Skeletal muscle satellite cell (primary cell): ENCODE measurements at regions not wholly inside any gene's neighbourhood (a gene's known extent, or its start where the extent isn't known, plus 50 kb on each side); places are given as distances from the start of the nearest gene placed in this dataset.
A peak's percentile ranks its signal among the peaks of the same experiment; 100 is the strongest.

ENCODE experiments used
- H3K27me3 ChIP-seq: 2 replicates; pipeline ENCODE4 v1.7.0; 2013; ENCODE audit warnings: low read length; ENCODE audit not compliant: control insufficient read depth, insufficient read depth
- H3K36me3 ChIP-seq: 2 replicates; pipeline ENCODE4 v1.7.0; 2013; ENCODE audit warnings: mild to moderate bottlenecking, control low read depth, low read length; ENCODE audit not compliant: insufficient read depth
- H3K4me1 ChIP-seq: 2 replicates; pipeline ENCODE4 v1.7.0; 2013; ENCODE audit warnings: low read length; ENCODE audit not compliant: control insufficient read depth, insufficient read depth
- H3K4me2 ChIP-seq: 2 replicates; pipeline ENCODE4 v1.7.0; 2013; ENCODE audit warnings: mild to moderate bottlenecking, low read length
- H3K4me3 ChIP-seq: 2 replicates; pipeline ENCODE4 v1.7.0; 2013; ENCODE audit warnings: low read length
- H3K9ac ChIP-seq: 2 replicates; pipeline ENCODE4 v1.7.0; 2013; ENCODE audit warnings: mild to moderate bottlenecking, low read depth, low read length, moderate library complexity
- H3K9me3 ChIP-seq: replicated peaks from 2 replicates; pipeline ENCODE4 v1.7.0; 2013; ENCODE audit warnings: mild to moderate bottlenecking, control low read depth, low read length

GRCh38 chr5:93008502-93009207, 572.4 kb downstream of the NR2F1-AS1 start:
- Histone ChIP-seq H3K4me2 (no peak overlapping the region), H3K9ac (no peak overlapping the region), H3K4me3 (no peak overlapping the region), H3K36me3 (no peaks in the 10 kb centered on the region), H3K9me3 (no peaks in the 10 kb centered on the region), H3K4me1 (no peaks in the 10 kb centered on the region), H3K27me3 (no peaks in the 10 kb centered on the region)

GRCh38 chr5:93006915-93007314, 574.1 kb downstream of the NR2F1-AS1 start:
- no peaks in the 10 kb centered on the region for H3K27me3 ChIP-seq
- no peaks in the 10 kb centered on the region for H3K4me1 ChIP-seq
- no peak overlapping the region for H3K4me3 ChIP-seq
- no peaks in the 10 kb centered on the region for H3K36me3 ChIP-seq
- no peaks in the 10 kb centered on the region for H3K9me3 ChIP-seq
- no peak overlapping the region for H3K9ac ChIP-seq
- H3K4me2 ChIP-seq: no peak overlapping the region

GRCh38 chr5:92998456-92998855, 582.6 kb downstream of the NR2F1-AS1 start:
- peaks cover 5% of the 10 kb centered on the region for H3K4me1 ChIP-seq
- H3K36me3 ChIP-seq: no peaks in the 10 kb centered on the region
- peak overlapping the region; percentile 17 for H3K4me3 ChIP-seq
- H3K27me3 ChIP-seq: no peaks in the 10 kb centered on the region
- no peaks in the 10 kb centered on the region for H3K9me3 ChIP-seq
- H3K4me2 ChIP-seq: peak overlapping the region; percentile 40
- no peak overlapping the region for H3K9ac ChIP-seq

GRCh38 chr5:92994392-92994791, 586.6 kb downstream of the NR2F1-AS1 start:
- Histone ChIP-seq H3K36me3 (no peaks in the 10 kb centered on the region), H3K9ac (no peak overlapping the region), H3K9me3 (no peaks in the 10 kb centered on the region), H3K4me3 (no peak overlapping the region), H3K27me3 (no peaks in the 10 kb centered on the region), H3K4me2 (no peak overlapping the region), H3K4me1 (peaks cover 25% of the 10 kb centered on the region)

- Histone ChIP-seq H3K4me3 (no peak overlapping the region), H3K36me3 (no peaks in the 10 kb centered on the region), H3K4me1 (peaks cover 19% of the 10 kb centered on the region), H3K4me2 (no peak overlapping the region), H3K9me3 (no peaks in the 10 kb centered on the region), H3K27me3 (no peaks in the 10 kb centered on the region), H3K9ac (no peak overlapping the region)
Observed at GRCh38 chr5:92992073-92992472, 588.9 kb downstream of the NR2F1-AS1 start.

GRCh38 chr5:92991581-92992067, 589.4 kb downstream of the NR2F1-AS1 start:
- H3K9ac ChIP-seq: no peak overlapping the region

GRCh38 chr5:92990771-92991170, 590.2 kb downstream of the NR2F1-AS1 start:
- Histone ChIP-seq H3K4me3 (no peak overlapping the region), H3K4me2 (no peak overlapping the region), H3K36me3 (no peaks in the 10 kb centered on the region), H3K9me3 (no peaks in the 10 kb centered on the region), H3K4me1 (peaks cover 19% of the 10 kb centered on the region), H3K27me3 (no peaks in the 10 kb centered on the region), H3K9ac (no peak overlapping the region)

More at GRCh38 chr5:92991581-92992067, 589.4 kb downstream of the NR2F1-AS1 start:
- no peaks in the 10 kb centered on the region for H3K36me3 ChIP-seq
- H3K4me1 ChIP-seq: peaks cover 19% of the 10 kb centered on the region
- H3K9me3 ChIP-seq: no peaks in the 10 kb centered on the region
- H3K4me3 ChIP-seq: no peak overlapping the region
- H3K27me3 ChIP-seq: no peaks in the 10 kb centered on the region
- H3K4me2 ChIP-seq: no peak overlapping the region

GRCh38 chr5:92981001-92981400, 600.0 kb downstream of the NR2F1-AS1 start:
- no peak overlapping the region for H3K4me3 ChIP-seq
- H3K4me1 ChIP-seq: no peaks in the 10 kb centered on the region
- H3K9me3 ChIP-seq: no peaks in the 10 kb centered on the region
- H3K27me3 ChIP-seq: no peaks in the 10 kb centered on the region
- no peak overlapping the region for H3K4me2 ChIP-seq
- no peak overlapping the region for H3K9ac ChIP-seq
- H3K36me3 ChIP-seq: no peaks in the 10 kb centered on the region

GRCh38 chr5:92980491-92980890, 600.5 kb downstream of the NR2F1-AS1 start:
- Histone ChIP-seq H3K4me2 (no peak overlapping the region), H3K4me3 (no peak overlapping the region)

GRCh38 chr5:92979716-92980115, 601.3 kb downstream of the NR2F1-AS1 start:
- Histone ChIP-seq H3K27me3 (no peaks in the 10 kb centered on the region), H3K9me3 (no peaks in the 10 kb centered on the region), H3K4me3 (no peak overlapping the region), H3K9ac (no peak overlapping the region), H3K4me1 (no peaks in the 10 kb centered on the region), H3K36me3 (no peaks in the 10 kb centered on the region), H3K4me2 (no peak overlapping the region)

More at GRCh38 chr5:92980491-92980890, 600.5 kb downstream of the NR2F1-AS1 start:
- Histone ChIP-seq H3K27me3 (no peaks in the 10 kb centered on the region), H3K4me1 (no peaks in the 10 kb centered on the region), H3K9me3 (no peaks in the 10 kb centered on the region), H3K9ac (no peak overlapping the region), H3K36me3 (no peaks in the 10 kb centered on the region)

- Histone ChIP-seq H3K9ac (no peak overlapping the region), H3K36me3 (no peaks in the 10 kb centered on the region), H3K9me3 (no peaks in the 10 kb centered on the region), H3K4me3 (no peak overlapping the region), H3K4me2 (no peak overlapping the region), H3K4me1 (no peaks in the 10 kb centered on the region), H3K27me3 (no peaks in the 10 kb centered on the region)
Observed at GRCh38 chr5:92977846-92978540, 603.0 kb downstream of the NR2F1-AS1 start.
